Bronchial epithelial cell (primary cell): ENCODE measurements at regions not wholly inside any gene's neighbourhood (a gene's known extent, or its start where the extent isn't known, plus 50 kb on each side); places are given as distances from the start of the nearest gene placed in this dataset.

ENCODE experiments used
- DNase-seq: peaks from one replicate; pipeline ENCODE4 v3.0.0-alpha.2; 2010; ENCODE audit warnings: low read depth
- FAIRE-seq: peaks from 2 replicates; lab custom pipeline; 2011; peaks lifted over from hg19 to GRCh38; lab: Jason Lieb, UNC
- H3K27me3 ChIP-seq: 2 replicates; pipeline ENCODE4 v1.5.1; 2011; ENCODE audit warnings: low read length; ENCODE audit not compliant: control insufficient read depth, insufficient read depth
- H3K36me3 ChIP-seq: 2 replicates; pipeline ENCODE4 v1.5.1; 2011; ENCODE audit warnings: low read length; ENCODE audit not compliant: control insufficient read depth, insufficient read depth
- H3K4me3 ChIP-seq: 2 replicates; pipeline ENCODE4 v1.5.1; 2011; ENCODE audit warnings: mild to moderate bottlenecking, low read depth, low read length, control low read depth
- CTCF ChIP-seq: IDR thresholded peaks from 2 replicates; pipeline ENCODE4 v1.5.1; 2011; ENCODE audit warnings: mild to moderate bottlenecking, moderate library complexity, low read length, control low read depth, inconsistent platforms; ENCODE audit not compliant: insufficient read depth, severe bottlenecking

GRCh38 chr1:218030846-218031245 lies 254.2 kb upstream of the RRP15 start:
- FAIRE-seq (no peak), DNase-seq (no peak)
- no peak for TF ChIP-seq CTCF
- H3K4me3 ChIP-seq: no peak overlapping the region
- H3K36me3 ChIP-seq: no peaks in the 10 kb centered on the region
- no peaks in the 10 kb centered on the region for H3K27me3 ChIP-seq

- DNase-seq (no peak), FAIRE-seq (no peak)
- no peak for TF ChIP-seq CTCF
- Histone ChIP-seq H3K27me3 (no peaks in the 10 kb centered on the region), H3K36me3 (no peaks in the 10 kb centered on the region), H3K4me3 (no peak overlapping the region)
Observed at GRCh38 chr1:218031901-218032300, 253.2 kb upstream of the RRP15 start.

- FAIRE-seq (no peak), DNase-seq (no peak)
- H3K27me3 ChIP-seq: no peaks in the 10 kb centered on the region
- no peaks in the 10 kb centered on the region for H3K36me3 ChIP-seq
- no peak overlapping the region for H3K4me3 ChIP-seq
- TF ChIP-seq CTCF: no peak
Observed at GRCh38 chr1:218034468-218034867, 250.6 kb upstream of the RRP15 start.

GRCh38 chr1:218048828-218049420 lies 236.2 kb upstream of the RRP15 start:
- FAIRE-seq (no peak), DNase-seq (no peak)
- Histone ChIP-seq H3K27me3 (no peaks in the 10 kb centered on the region), H3K4me3 (no peak overlapping the region), H3K36me3 (no peaks in the 10 kb centered on the region)
- TF ChIP-seq CTCF: no peak

GRCh38 chr1:218049641-218050040 lies 235.5 kb upstream of the RRP15 start:
- TF ChIP-seq CTCF: no peak
- Histone ChIP-seq H3K27me3 (no peaks in the 10 kb centered on the region), H3K36me3 (no peaks in the 10 kb centered on the region), H3K4me3 (no peak overlapping the region)
- no peak for DNase-seq
- no peak for FAIRE-seq

- DNase-seq (no peak), FAIRE-seq (no peak)
- no peaks in the 10 kb centered on the region for H3K36me3 ChIP-seq
- H3K4me3 ChIP-seq: no peak overlapping the region
- H3K27me3 ChIP-seq: no peaks in the 10 kb centered on the region
- TF ChIP-seq CTCF: no peak
Observed at GRCh38 chr1:218058730-218059129, 226.4 kb upstream of the RRP15 start.
